HG03558 (cell line): ENCODE measurements at regions not wholly inside any gene's neighbourhood (a gene's known extent, or its start where the extent isn't known, plus 50 kb on each side); places are given as distances from the start of the nearest gene placed in this dataset.
"Not testable (repeated sequence)": the region's sequence is repeated elsewhere in the genome, so short reads cannot be mapped to it uniquely, and the experiment has no call there.

Source experiments
- ATAC-seq: cut with Tn5 transposase; IDR thresholded peaks from one replicate; pipeline ENCODE4 v1.9.1; 2021; ENCODE audit warnings: moderate number of reproducible peaks; ENCODE audit not compliant: unreplicated experiment; ENCODE audit errors: extremely low read depth

GRCh38 chr6:30810813-30811339 is 66.5 kb upstream of the IER3 start:
- peak; percentile 67 for ATAC-seq

DNA sequence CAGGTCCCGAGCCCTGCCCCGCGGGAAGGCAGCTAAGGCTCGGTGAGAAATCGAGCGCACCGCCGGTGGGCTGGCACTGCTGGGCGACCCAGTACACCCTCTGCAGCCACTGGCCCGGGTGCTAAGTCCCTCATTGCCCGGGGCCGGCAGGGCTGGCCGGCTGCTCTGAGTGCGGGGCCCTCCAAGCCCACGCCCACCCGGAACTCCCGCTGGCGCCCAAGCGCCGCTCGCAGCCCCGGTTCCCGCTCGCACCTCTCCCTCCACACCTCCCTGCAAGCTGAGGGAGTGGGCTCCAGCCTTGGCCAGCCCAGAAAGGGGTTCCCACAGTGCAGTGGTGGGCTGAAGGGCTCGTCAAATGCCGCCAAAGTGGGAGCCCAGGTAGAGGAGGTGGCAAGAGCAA is 63.2 kb upstream of the IER3 start:
- not testable (repeated sequence) for ATAC-seq

GRCh38 chr6:30806581-30807183 is 62.3 kb upstream of the IER3 start:
- ATAC-seq, result no peak

DNA sequence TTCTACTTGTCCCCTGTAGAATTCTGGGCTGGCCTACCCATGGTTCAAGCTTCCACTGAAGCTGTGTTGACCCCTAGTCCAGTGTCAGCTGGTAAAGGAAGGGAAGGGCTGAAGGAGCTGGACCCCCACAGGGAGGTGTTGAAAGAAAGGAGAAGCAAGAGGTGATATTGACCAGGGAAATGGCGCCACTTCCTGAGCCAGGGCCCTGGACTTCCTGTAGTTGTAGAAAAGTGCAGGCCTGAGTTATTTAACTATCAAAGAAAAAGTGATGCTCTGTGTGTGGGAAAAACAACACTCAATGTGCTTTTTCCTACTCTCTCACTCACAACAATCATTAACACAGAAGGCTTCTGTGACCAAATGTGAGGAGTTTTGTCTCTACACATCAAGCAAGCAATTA is 60.0 kb upstream of the IER3 start:
- ATAC-seq, result no peak

DNA sequence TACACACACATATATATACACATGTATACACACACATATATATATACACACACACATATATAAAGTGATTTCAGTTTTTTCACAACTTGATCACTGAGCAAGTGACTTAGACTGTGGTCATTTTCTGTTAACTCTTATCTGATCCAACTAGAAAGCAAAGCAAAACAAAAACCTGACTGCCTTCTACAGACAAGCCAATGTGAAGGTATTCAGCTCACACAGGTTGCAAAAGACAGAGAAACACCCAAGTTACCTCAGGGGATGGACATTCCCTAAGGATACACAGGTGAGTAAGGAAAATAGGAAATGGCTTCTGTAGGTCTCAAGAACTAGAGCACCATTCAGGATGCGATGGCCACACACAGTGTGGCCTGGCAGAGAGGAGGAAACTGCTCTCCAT is 58.4 kb upstream of the IER3 start:
- ATAC-seq, result no peak

DNA sequence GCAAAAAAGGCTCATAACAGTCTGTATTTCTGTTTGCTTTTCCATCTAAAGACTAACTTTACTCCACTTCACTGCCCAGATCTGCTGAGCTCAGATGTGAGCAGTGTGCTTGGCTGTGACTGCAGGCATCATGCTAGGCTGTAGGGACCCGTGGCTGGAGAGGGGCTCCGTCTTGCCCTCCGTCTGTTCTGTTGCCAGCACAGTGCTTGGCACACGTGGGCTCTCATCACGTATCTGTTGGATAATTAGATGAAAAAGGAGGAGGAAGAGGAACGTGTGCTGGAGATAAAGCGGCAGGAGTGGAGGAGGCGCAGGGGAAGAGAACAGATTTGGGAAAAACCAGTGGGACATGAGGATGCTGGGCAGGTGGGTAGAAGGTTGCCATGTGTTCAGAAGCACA is 57.6 kb upstream of the IER3 start:
- ATAC-seq, result no peak

GRCh38 chr6:30800871-30801270 is 56.5 kb upstream of the IER3 start:
- no peak for ATAC-seq

DNA sequence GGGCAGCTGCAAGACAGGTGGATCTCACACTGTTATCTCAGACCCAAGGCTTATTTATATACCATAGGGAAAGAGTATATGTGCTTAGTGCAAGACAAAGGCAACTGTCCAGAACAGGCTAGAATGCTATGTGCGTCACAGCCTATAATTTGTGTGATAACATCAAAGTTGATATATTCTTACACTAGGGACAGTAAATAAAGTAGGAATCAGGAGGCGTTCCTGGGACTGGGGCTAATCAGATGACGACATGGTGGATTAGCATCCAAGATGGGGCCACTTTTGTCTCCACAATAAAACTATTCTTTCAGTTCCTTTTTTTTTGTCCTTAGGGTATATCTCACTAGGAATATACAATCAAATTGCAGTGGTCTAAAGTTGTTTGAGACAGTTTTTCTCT is 54.9 kb upstream of the IER3 start:
- no peak for ATAC-seq

DNA sequence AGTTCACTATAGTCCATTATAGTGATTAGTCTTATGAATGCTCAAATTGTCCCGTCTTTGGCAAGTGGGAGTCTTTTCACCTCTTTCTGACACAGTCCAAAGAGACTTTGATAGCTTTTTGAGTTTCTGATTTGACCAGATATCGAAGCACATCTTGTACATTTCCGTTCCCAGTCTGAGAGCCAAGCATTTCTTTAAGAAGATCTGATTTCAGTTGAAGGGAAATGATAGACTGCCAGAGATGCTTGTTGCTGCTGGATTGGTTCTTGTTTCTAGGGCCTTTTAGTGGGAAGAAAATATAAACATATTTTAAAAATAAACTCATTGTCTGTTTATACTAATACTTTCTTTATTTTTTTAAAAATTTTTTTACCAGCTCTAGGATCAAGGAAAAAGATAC is 54.1 kb upstream of the IER3 start:
- ATAC-seq, result no peak

DNA sequence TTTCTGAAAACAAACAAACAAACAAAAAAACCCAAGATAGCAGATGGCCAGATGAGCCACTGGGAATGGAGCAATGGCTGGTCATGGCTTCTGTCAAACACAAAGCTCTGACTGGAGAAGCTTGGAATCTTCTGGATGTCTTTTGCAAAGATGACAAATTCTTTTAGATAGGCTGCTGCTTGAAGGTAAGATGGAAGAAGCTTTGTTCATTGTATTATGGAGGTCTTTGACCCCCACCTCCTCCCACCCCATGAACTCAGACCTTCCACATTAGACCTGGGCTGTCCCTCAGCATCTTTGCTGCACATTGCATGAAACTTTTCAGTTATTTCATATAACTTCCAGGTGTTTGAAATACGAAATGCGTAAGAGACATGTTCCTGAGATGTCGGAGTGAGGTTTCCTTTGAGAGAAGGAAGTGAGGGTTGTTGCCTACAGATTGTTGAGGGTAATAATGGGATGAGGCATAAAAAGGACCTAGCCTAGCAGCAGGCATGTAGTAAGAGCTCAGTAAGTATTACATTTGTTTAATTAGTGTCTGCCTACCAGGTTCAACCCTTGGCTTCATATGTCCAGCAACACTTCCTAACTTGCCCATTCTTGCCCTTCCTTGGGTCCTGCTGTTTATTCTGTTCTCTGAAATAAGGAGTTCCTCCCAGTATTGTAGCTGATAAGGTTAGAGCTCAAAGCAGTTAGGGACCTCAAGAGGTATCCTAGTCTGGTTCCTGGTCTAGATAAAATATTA is 51.4 kb upstream of the IER3 start:
- no peak for ATAC-seq
